HCT116 (cell line): ENCODE measurements at regions not wholly inside any gene's neighbourhood (a gene's known extent, or its start where the extent isn't known, plus 50 kb on each side); places are given as distances from the start of the nearest gene placed in this dataset.

Experiments
- ATAC-seq: fragments of 200-7000 bp; cut with Tn5 transposase; 2 replicates; pipeline ENCODE4 v1.9.1; 2020; ENCODE audit warnings: mild to moderate bottlenecking, moderate library complexity
- BruUV-seq: library from RNA; stranded (reverse); fragments of 400-500 nt; replicated peaks from 2 replicates; lab custom pipeline; 2021; lab: Mats Ljungman, UMichigan
- CTCF ChIA-PET: fragments of 300-600 bp; sonication (Branson Sonifier 250); formaldehyde crosslinking; loops from one replicate; lab custom pipeline; 2021; ENCODE audit warnings: antibody characterized with exemption; lab: Charles Lee
- POLR2A ChIA-PET: fragments of 300-600, 350-600 bp; sonication (Branson Sonifier 250); formaldehyde crosslinking; loops from one replicate; lab custom pipeline; 2021; ENCODE audit warnings: antibody characterized with exemption; lab: Charles Lee
- RAD21 ChIA-PET, 2 experiments: fragments of 300-600 bp; sonication (Branson Sonifier 250); formaldehyde crosslinking; loops; one replicate each; lab custom pipeline; 2023; ENCODE audit warnings: low total read pairs in 2 of 2; ENCODE audit not compliant: uncharacterized antibody in 2 of 2, unreplicated experiment in 2 of 2, low non-redundant PET in 1 of 2; lab: Charles Lee
- DNase-seq: peaks from one replicate; pipeline ENCODE4 v3.0.0-alpha.2; 2010; ENCODE audit warnings: low read depth, low spot score
- H2AFZ ChIP-seq: fragments of 200-600 bp; shearing (Covaris generic), sonication (generic); 2 replicates; pipeline ENCODE4 v1.6.1; 2017; ENCODE audit warnings: low read depth, mixed run types, mixed read lengths, antibody characterized with exemption, low read length; ENCODE audit not compliant: poor library complexity, severe bottlenecking
- H3K27ac ChIP-seq: 2 replicates; pipeline ENCODE4 v1.5.1; 2012; ENCODE audit warnings: low read depth, low read length
- H3K27me3 ChIP-seq: fragments of 200-600 bp; sonication (generic); 2 replicates; pipeline ENCODE4 v1.6.1; 2016; ENCODE audit warnings: mixed run types, low read length, mixed read lengths; ENCODE audit not compliant: insufficient read depth
- H3K36me3 ChIP-seq, 2 experiments: fragments of 200-500 bp in 1 of 2; fragments of 200-600 bp in 1 of 2; sonication (Bioruptor generic) in 1 of 2; sonication (generic) in 1 of 2; 2 replicates each; pipeline versions ENCODE4 v1.5.1 to v1.6.1; 2014 to 2016; ENCODE audit warnings: low read length in 2 of 2, inconsistent platforms in 1 of 2, mixed read lengths in 1 of 2, mixed run types in 1 of 2; ENCODE audit not compliant: insufficient read depth in 2 of 2, control insufficient read depth in 1 of 2
- H3K4me1 ChIP-seq, 2 experiments: fragments of 200-600 bp in 1 of 2; sonication (generic) in 1 of 2; 2 replicates each; pipeline versions ENCODE4 v1.5.1 to v1.6.1; 2012 to 2017; ENCODE audit warnings: low read length in 2 of 2, inconsistent platforms in 1 of 2, mild to moderate bottlenecking in 1 of 2, mixed read lengths in 1 of 2, mixed run types in 1 of 2, moderate library complexity in 1 of 2; ENCODE audit not compliant: insufficient read depth in 2 of 2, control insufficient read depth in 1 of 2
- H3K4me2 ChIP-seq: fragments of 200-600 bp; sonication (generic); 2 replicates; pipeline ENCODE4 v1.6.1; 2017; ENCODE audit warnings: mixed run types, low read length, mixed read lengths
- H3K4me3 ChIP-seq, 2 experiments: fragments of 200-600 bp in 1 of 2; sonication (generic) in 1 of 2; replicated peaks in 1 of 2; 2 replicates each; pipeline ENCODE4 v1.5.1; 2011 to 2016; ENCODE audit warnings: low read length in 2 of 2, control low read depth in 1 of 2, low read depth in 1 of 2, mild to moderate bottlenecking in 1 of 2, mixed read lengths in 1 of 2, mixed run types in 1 of 2
- H3K79me2 ChIP-seq: fragments of 200-600 bp; sonication (generic); 2 replicates; pipeline ENCODE4 v1.6.1; 2017; ENCODE audit warnings: mild to moderate bottlenecking, mixed run types, low read length, moderate library complexity, mixed read lengths; ENCODE audit not compliant: insufficient read depth
- H3K9ac ChIP-seq: fragments of 200-600 bp; sonication (generic); 2 replicates; pipeline ENCODE4 v1.6.1; 2016; ENCODE audit warnings: low read length, mixed read lengths
- H3K9me2 ChIP-seq: fragments of 200-600 bp; sonication (generic), shearing (Covaris generic); 2 replicates; pipeline ENCODE4 v1.6.1; 2017; ENCODE audit warnings: mixed run types, mild to moderate bottlenecking, moderate library complexity; ENCODE audit not compliant: insufficient read depth
- H3K9me3 ChIP-seq, 2 experiments: fragments of 200-500 bp in 1 of 2; fragments of 200-600 bp in 1 of 2; sonication (Bioruptor generic) in 1 of 2; sonication (generic) in 1 of 2; 2 replicates each; pipeline ENCODE4 v1.6.1; 2014 to 2017; ENCODE audit warnings: low read length in 2 of 2, mixed read lengths in 2 of 2, inconsistent platforms in 1 of 2, low read depth in 1 of 2, mild to moderate bottlenecking in 1 of 2, mixed run types in 1 of 2, moderate library complexity in 1 of 2; ENCODE audit not compliant: control insufficient read depth in 1 of 2, insufficient read depth in 1 of 2
- H4K20me1 ChIP-seq: fragments of 200-600 bp; sonication (generic), shearing (Covaris generic); 2 replicates; pipeline ENCODE4 v1.6.1; 2017; ENCODE audit warnings: mixed run types, mild to moderate bottlenecking, moderate library complexity; ENCODE audit not compliant: insufficient read depth
- FOSL1 ChIP-seq: IDR thresholded peaks from 2 replicates; pipeline ENCODE4 v1.6.1; 2012; ENCODE audit warnings: low read depth
- MAX ChIP-seq: IDR thresholded peaks from 2 replicates; pipeline ENCODE4 v1.6.1; 2012
- TCF7L2 ChIP-seq: IDR thresholded peaks from 2 replicates; pipeline ENCODE4 v1.7.0; 2011; ENCODE audit warnings: borderline replicate concordance, inconsistent platforms; ENCODE audit not compliant: insufficient read depth, insufficient read length; ENCODE audit errors: extremely low read depth
- intact Hi-C: fragments of 100-400 bp; cut with micrococcal nuclease; formaldehyde crosslinking; loops from 2 replicates; pipeline ENCODE4 v1.10.0; 2022

DNA sequence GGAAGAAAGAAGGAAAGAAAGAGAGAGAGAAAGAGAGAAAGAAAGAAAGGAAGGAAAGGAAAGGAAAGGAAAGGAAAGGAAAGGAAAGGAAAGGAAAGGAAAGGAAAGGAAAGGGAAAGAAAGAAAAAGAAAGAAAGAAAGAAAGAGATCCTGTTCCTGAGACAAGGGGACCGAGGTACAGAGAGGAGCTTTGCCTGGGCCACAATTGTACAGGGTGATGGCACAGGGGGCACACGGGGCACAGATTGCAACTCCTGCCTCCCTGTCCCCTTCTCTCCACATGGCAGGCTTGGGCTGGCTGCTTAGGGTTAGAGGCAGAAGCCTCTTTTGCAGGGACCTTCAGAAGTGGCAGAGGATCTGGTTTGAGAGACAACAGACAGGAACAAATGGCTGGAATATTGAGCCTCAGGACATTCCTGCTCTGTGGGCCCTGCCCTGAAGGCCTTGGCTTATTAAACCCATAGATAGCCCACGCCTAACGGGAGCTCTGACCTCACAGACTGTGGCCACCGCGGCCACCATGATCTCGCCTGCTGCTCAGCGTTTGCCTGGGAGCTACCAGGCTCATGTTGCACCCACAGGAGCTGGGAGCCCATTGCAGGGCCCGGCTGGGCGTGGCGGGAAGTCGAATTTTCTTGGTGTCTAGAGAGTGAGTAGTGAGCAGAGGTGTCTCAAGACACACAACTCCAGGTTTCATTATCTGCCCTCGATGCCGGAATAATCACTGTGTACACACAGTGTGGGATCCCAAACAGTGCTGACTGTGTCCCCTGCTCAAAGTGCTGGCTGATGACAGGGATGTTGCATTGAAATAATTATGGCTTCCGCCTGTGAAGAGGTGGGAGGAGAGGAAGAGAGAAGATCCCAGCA is 147.9 kb upstream of the NCOR2 start:
- ChIA-PET POLR2A (no interaction called here), CTCF (no interaction called here), RAD21 (no interaction called here)
- no peaks in the 10 kb centered on the region for H3K36me3 ChIP-seq
- intact Hi-C loops: no loop called here
- no peaks in the 10 kb centered on the region for H4K20me1 ChIP-seq
- DNase-seq (no peak), ATAC-seq (no peak)
- no TSS peak for BruUV-seq
- H3K4me2 ChIP-seq: 0 out of 2 replicates have a peak overlapping the region, but pooled peaks have one; percentile 3
- H3K4me3 ChIP-seq: no peak overlapping the region
- H3K9ac ChIP-seq: no peak overlapping the region
- H3K79me2 ChIP-seq: no peaks in the 10 kb centered on the region
- H3K27ac ChIP-seq: no peak overlapping the region
- no peaks in the 10 kb centered on the region for H3K9me3 ChIP-seq
- H2AFZ ChIP-seq: no peak overlapping the region
- H3K9me2 ChIP-seq: no peaks in the 10 kb centered on the region
- H3K4me1 ChIP-seq: peaks cover under 1 to 13% of the 10 kb centered on the region in 2 experiments; a peak in 2 of 4 replicates
- TF ChIP-seq FOSL1: no peak
- no peak for TF ChIP-seq MAX
- no peaks in the 10 kb centered on the region for H3K27me3 ChIP-seq

DNA sequence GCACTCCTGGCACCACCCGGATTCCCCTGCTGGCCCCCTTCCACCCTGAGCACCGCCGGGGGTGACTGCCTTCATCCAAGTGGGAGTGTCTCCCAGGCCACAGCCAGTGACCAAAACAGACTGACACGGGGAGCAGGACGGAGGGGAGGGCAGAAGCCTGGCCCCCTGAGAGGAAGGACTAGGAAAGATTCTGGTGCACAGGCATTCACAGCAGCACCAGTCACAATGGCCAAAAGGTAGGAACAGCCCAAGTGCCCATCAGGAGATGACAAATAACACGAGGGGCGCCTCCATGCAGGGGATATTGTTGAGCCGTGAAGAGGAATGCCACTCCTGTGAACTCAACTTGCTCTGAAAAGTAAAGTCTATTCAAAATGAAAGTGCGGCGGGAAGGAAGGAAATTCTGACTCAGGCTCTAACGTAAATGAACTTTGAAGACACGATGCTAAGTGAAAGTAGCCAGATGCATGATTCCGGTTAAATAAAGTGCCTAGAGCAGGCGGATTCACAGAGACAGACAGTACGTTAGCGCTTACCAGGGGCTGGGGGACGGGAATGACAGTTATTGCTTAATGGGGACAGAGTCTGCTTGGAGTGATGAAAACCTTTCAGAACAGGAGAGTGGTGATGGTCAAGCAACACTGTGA is 146.1 kb upstream of the NCOR2 start:
- H3K4me2 ChIP-seq: no peak overlapping the region
- no TSS peak for BruUV-seq
- RAD21 ChIA-PET: no interaction called here
- H3K36me3 ChIP-seq: no peaks in the 10 kb centered on the region
- no peaks in the 10 kb centered on the region for H3K79me2 ChIP-seq
- POLR2A ChIA-PET: no interaction called here
- H2AFZ ChIP-seq: no peak overlapping the region
- H3K9me3 ChIP-seq: no peaks in the 10 kb centered on the region
- no peak overlapping the region for H3K4me3 ChIP-seq
- TF ChIP-seq TCF7L2: no peak
- DNase-seq: no peak
- intact Hi-C loops: no loop called here
- no peaks in the 10 kb centered on the region for H3K27me3 ChIP-seq
- H3K9me2 ChIP-seq: no peaks in the 10 kb centered on the region
- H3K27ac ChIP-seq: no peak overlapping the region
- ATAC-seq: no peak
- no peak overlapping the region for H3K9ac ChIP-seq
- CTCF ChIA-PET: no interaction called here
- peaks cover 0 to 10% of the 10 kb centered on the region in 2 experiments; a peak in 1 of 4 replicates for H3K4me1 ChIP-seq
- no peaks in the 10 kb centered on the region for H4K20me1 ChIP-seq
